MCF 10A (cell line): ENCODE measurements at regions not wholly inside any gene's neighbourhood (a gene's known extent, or its start where the extent isn't known, plus 50 kb on each side); places are given as distances from the start of the nearest gene placed in this dataset.

ENCODE experiments used
- BruUV-seq: library from RNA; stranded (reverse); fragments of 400-500 nt; replicated peaks from 2 replicates; lab custom pipeline; 2021; lab: Mats Ljungman, UMichigan
- CTCF ChIA-PET: fragments of 300-600 bp; sonication (Branson Sonifier 250); formaldehyde crosslinking; extraction: SDS; loops from one replicate; lab custom pipeline; 2021; ENCODE audit warnings: antibody characterized with exemption, inconsistent platforms; lab: Yijun Ruan, JAX
- POLR2A ChIA-PET: fragments of 300-600, 350-650 bp; sonication (Branson Sonifier 250); formaldehyde crosslinking; extraction: SDS; loops from one replicate; lab custom pipeline; 2020; ENCODE audit warnings: antibody characterized with exemption, inconsistent platforms; lab: Yijun Ruan, JAX
- DNase-seq: peaks from one replicate; pipeline ENCODE4 v3.0.0-alpha.2; 2018; ENCODE audit not compliant: unreplicated experiment
- H3K27ac Mint-ChIP-seq: one replicate; pipeline ENCODE4 v1.8.0; 2022; ENCODE audit warnings: mild to moderate bottlenecking, low read depth, mixed read lengths; ENCODE audit not compliant: unreplicated experiment
- H3K27me3 Mint-ChIP-seq: one replicate; pipeline ENCODE4 v1.8.0; 2022; ENCODE audit warnings: mixed read lengths; ENCODE audit not compliant: insufficient read depth, unreplicated experiment
- H3K36me3 Mint-ChIP-seq: one replicate; pipeline ENCODE4 v1.8.0; 2022; ENCODE audit warnings: mild to moderate bottlenecking, moderate library complexity, mixed read lengths; ENCODE audit not compliant: insufficient read depth, unreplicated experiment
- H3K4me1 Mint-ChIP-seq: one replicate; pipeline ENCODE4 v1.8.0; 2022; ENCODE audit warnings: mixed read lengths; ENCODE audit not compliant: insufficient read depth, unreplicated experiment
- H3K4me3 Mint-ChIP-seq: one replicate; pipeline ENCODE4 v1.8.0; 2022; ENCODE audit warnings: mild to moderate bottlenecking, moderate library complexity, mixed read lengths; ENCODE audit not compliant: unreplicated experiment
- H3K9me3 Mint-ChIP-seq: one replicate; pipeline ENCODE4 v1.8.0; 2022; ENCODE audit warnings: mixed read lengths; ENCODE audit not compliant: unreplicated experiment
- intact Hi-C: fragments of 100-400 bp; cut with micrococcal nuclease; formaldehyde crosslinking; loops from 2 replicates; pipeline ENCODE4 v1.14.1; 2022
- TF ChIP-seq, protein P1 (sequence below): fragments of 200-600 bp; IDR thresholded peaks from one replicate; pipeline ENCODE4 v1.8.0; 2022; ENCODE audit warnings: antibody characterized with exemption, mild to moderate bottlenecking; ENCODE audit not compliant: unreplicated experiment

DNA sequence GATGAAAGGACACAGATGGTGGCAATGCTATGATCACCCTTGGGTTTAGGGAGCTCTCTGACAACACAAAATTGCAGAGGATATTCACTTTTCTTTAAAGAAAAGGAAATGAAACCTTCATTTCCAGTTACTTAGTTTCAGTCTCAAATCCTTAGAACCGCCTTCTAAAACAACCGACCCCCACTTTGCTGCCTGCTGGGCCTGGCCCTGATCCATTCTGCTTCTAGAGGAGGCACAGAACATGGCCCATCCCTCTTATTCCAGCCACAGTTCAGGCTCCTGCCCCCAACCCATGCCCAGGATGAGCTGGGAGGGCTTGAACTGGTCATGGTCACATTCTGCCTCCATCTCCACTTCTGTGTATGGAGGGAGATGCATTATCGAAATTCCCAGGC is 311.6 kb downstream of the EN1 start:
- no peak for DNase-seq
- no peaks in the 10 kb centered on the region for H3K9me3 Mint-ChIP-seq
- H3K27me3 Mint-ChIP-seq: no peaks in the 10 kb centered on the region
- ChIA-PET CTCF (interaction anchor here (0.9 kb wide), 1 partner anchor 8 kb away, joined by 3 read pairs; no protein-coding TSS in a partner anchor), POLR2A (interaction anchor here (0.6 kb wide), 1 partner anchor 96 kb away, joined by 4 read pairs; no protein-coding TSS in a partner anchor)
- intact Hi-C loops: loop anchor here (5.0 kb wide), 1 partner anchor 164 kb away; no protein-coding TSS in a partner anchor
- no peaks in the 10 kb centered on the region for H3K4me1 Mint-ChIP-seq
- TF ChIP-seq, protein P1, sequence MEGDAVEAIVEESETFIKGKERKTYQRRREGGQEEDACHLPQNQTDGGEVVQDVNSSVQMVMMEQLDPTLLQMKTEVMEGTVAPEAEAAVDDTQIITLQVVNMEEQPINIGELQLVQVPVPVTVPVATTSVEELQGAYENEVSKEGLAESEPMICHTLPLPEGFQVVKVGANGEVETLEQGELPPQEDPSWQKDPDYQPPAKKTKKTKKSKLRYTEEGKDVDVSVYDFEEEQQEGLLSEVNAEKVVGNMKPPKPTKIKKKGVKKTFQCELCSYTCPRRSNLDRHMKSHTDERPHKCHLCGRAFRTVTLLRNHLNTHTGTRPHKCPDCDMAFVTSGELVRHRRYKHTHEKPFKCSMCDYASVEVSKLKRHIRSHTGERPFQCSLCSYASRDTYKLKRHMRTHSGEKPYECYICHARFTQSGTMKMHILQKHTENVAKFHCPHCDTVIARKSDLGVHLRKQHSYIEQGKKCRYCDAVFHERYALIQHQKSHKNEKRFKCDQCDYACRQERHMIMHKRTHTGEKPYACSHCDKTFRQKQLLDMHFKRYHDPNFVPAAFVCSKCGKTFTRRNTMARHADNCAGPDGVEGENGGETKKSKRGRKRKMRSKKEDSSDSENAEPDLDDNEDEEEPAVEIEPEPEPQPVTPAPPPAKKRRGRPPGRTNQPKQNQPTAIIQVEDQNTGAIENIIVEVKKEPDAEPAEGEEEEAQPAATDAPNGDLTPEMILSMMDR: no peak
- no peaks in the 10 kb centered on the region for H3K36me3 Mint-ChIP-seq
- BruUV-seq: no TSS peak
- no peak overlapping the region for H3K27ac Mint-ChIP-seq
- H3K4me3 Mint-ChIP-seq: no peak overlapping the region

DNA sequence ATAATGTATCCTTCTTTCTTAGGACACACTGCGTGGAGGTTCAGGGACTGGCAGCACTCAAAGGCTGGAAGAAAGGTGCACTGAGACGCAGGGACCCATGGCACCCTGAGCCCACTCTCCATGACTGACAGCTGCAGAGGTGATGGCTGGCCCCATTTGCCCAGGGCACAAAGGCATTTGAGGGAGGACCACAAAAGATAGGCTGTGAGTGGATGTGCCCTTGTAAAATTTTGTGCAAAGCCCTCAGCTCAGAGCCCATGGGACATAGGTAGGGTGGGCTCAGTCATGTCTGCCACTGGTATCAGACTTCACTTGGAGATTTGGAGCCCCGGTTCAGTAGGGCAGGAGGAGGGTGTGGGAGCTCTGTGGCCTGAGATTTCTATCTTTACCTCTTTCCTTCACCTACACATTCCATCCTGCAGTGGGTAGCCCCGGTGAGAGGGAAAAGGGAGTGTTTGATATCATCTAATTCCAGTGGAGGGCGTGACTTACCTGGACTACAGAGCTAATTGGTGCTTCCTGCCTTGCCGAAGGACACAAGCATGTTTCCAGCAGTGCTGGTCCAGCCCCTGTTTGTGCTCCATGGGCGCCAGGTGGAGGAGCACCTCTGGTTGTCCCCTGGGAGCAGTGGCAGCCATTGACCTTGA is 312.2 kb downstream of the EN1 start:
- POLR2A ChIA-PET: interaction anchor here (0.6 kb wide), 1 partner anchor 96 kb away, joined by 4 read pairs; no protein-coding TSS in a partner anchor
- TF ChIP-seq, protein P1: no peak
- DNase-seq: no peak

DNA sequence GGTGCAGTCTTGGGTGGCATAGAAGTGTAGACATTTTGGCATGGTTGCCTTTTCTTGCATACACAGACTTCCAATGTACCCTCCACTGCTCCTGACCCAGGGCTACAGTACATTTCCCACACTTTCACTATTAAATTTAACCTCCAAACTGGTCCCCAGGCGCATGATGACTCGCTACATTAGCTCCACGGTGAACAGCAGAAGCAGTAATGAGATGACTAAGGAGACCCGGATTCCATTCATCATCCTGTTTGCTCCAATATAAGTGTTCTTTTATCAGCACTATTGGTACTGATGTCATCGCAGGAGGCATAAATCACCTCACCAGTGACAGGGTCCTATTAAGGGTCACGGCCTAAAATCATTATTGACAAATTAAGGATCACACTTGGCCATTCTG is 316.5 kb downstream of the EN1 start:
- Mint-ChIP-seq H3K4me1 (no peaks in the 10 kb centered on the region), H3K27me3 (no peaks in the 10 kb centered on the region), H3K27ac (no peak overlapping the region), H3K4me3 (no peak overlapping the region), H3K9me3 (no peaks in the 10 kb centered on the region), H3K36me3 (no peaks in the 10 kb centered on the region)
- BruUV-seq: no TSS peak
- peak; percentile 26 for DNase-seq
- ChIA-PET CTCF (no interaction called here), POLR2A (no interaction called here)
- TF ChIP-seq, protein P1: no peak
- intact Hi-C loops: no loop called here

More for the DNA sequence above, 312.2 kb downstream of the EN1 start:
- Mint-ChIP-seq H3K27me3 (no peaks in the 10 kb centered on the region), H3K9me3 (no peaks in the 10 kb centered on the region), H3K4me1 (no peaks in the 10 kb centered on the region), H3K27ac (no peak overlapping the region), H3K4me3 (no peak overlapping the region), H3K36me3 (no peaks in the 10 kb centered on the region)
- no TSS peak for BruUV-seq
- CTCF ChIA-PET: interaction anchor here (0.5 to 0.9 kb wide), 2 partner anchors 9 to 114 kb away, joined by 3 to 6 read pairs; no protein-coding TSS in a partner anchor
- intact Hi-C loops: loop anchor here (5.0 kb wide), 1 partner anchor 163 kb away; no protein-coding TSS in a partner anchor

DNA sequence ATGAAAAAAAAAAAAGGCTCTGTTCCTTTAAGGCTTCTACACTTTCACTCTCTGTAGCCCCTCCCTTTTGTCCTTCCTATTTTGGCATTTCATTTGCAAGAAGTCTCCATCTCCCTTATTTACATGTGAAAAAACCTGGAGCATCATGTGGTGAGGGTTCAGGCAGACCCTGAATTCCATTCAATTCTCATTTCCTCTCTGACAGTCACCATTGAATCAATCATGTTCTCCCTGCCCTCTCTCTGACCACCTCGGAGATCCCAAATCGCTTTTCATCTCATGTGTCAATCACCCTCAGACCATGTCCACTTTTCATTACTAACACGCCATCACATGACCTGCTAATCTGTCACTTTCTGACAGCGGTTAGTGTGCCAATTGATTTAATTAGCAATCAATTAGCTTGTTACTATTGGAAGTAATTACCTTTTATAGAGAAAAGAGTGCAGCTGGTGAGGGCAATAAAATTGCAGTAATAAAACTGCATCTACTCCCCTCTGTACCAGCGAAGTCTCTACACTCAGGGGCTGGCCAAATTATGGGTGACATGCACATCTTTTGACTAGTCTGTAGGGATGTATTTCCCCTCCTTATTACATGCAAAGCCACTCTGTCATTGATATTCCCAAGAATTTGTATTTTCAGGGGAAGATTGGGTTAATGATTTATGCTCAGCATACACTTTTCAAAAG is 317.4 kb downstream of the EN1 start:
- Mint-ChIP-seq H3K4me1 (no peaks in the 10 kb centered on the region), H3K4me3 (no peak overlapping the region), H3K36me3 (no peaks in the 10 kb centered on the region), H3K27me3 (no peaks in the 10 kb centered on the region), H3K9me3 (no peaks in the 10 kb centered on the region), H3K27ac (no peak overlapping the region)
- POLR2A ChIA-PET: no interaction called here
- CTCF ChIA-PET: no interaction called here
- BruUV-seq: no TSS peak
- no peak for DNase-seq
- TF ChIP-seq, protein P1: no peak
- intact Hi-C loops: no loop called here
